Nephron (organoid): ENCODE measurements at regions not wholly inside any gene's neighbourhood (a gene's known extent, or its start where the extent isn't known, plus 50 kb on each side); places are given as distances from the start of the nearest gene placed in this dataset.

Experiments
- H3K27ac Mint-ChIP-seq, 3 experiments: 2 replicates each; pipeline ENCODE4 v1.8.0; 2020; ENCODE audit warnings: mixed read lengths in 3 of 3, mild to moderate bottlenecking in 2 of 3, moderate library complexity in 1 of 3
- H3K27me3 Mint-ChIP-seq: 2 replicates; pipeline ENCODE4 v1.8.0; 2021; ENCODE audit warnings: low read depth, mild to moderate bottlenecking, moderate library complexity, mixed read lengths
- H3K36me3 Mint-ChIP-seq: 2 replicates; pipeline ENCODE4 v1.8.0; 2020; ENCODE audit warnings: low read depth, mixed read lengths
- H3K4me1 Mint-ChIP-seq: 2 replicates; pipeline ENCODE4 v1.8.0; 2020; ENCODE audit warnings: mixed read lengths
- H3K4me3 Mint-ChIP-seq, 3 experiments: 2 replicates each; pipeline ENCODE4 v1.8.0; 2020; ENCODE audit warnings: mild to moderate bottlenecking in 3 of 3, mixed read lengths in 3 of 3, moderate library complexity in 2 of 3
- H3K9me3 Mint-ChIP-seq: 2 replicates; pipeline ENCODE4 v1.8.0; 2020; ENCODE audit warnings: mixed read lengths
- TF ChIP-seq, protein P1 (sequence below), 3 experiments: fragments of 200-600 bp; sonication (generic); IDR thresholded peaks; one replicate each; pipeline ENCODE4 v1.5.0; 2021; ENCODE audit warnings: antibody characterized with exemption in 3 of 3; ENCODE audit not compliant: unreplicated experiment in 3 of 3

DNA sequence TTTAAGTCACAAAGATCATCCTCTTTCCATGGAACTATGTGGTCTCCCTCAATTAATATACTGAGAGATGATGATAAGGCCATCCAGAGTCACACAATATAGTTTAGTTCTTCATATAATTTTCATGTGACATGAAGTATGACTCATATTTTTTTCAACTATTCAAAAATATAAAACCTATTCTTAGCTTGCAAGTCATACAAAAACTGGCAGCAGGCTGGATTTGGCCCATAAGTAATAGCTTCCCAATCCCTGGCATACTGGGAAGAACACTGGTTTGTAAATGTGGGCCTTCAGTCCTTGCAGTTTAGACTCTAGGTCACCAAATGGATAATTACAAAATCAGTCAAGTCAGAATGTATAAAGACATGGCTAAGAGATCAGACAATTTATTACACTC lies 356.6 kb downstream of the PPP1R3A start:
- Mint-ChIP-seq H3K36me3 (no peaks in the 10 kb centered on the region), H3K27me3 (no peaks in the 10 kb centered on the region), H3K27ac (no peak overlapping the region), H3K4me1 (no peaks in the 10 kb centered on the region), H3K9me3 (no peaks in the 10 kb centered on the region), H3K4me3 (no peak overlapping the region)
- TF ChIP-seq, protein P1, sequence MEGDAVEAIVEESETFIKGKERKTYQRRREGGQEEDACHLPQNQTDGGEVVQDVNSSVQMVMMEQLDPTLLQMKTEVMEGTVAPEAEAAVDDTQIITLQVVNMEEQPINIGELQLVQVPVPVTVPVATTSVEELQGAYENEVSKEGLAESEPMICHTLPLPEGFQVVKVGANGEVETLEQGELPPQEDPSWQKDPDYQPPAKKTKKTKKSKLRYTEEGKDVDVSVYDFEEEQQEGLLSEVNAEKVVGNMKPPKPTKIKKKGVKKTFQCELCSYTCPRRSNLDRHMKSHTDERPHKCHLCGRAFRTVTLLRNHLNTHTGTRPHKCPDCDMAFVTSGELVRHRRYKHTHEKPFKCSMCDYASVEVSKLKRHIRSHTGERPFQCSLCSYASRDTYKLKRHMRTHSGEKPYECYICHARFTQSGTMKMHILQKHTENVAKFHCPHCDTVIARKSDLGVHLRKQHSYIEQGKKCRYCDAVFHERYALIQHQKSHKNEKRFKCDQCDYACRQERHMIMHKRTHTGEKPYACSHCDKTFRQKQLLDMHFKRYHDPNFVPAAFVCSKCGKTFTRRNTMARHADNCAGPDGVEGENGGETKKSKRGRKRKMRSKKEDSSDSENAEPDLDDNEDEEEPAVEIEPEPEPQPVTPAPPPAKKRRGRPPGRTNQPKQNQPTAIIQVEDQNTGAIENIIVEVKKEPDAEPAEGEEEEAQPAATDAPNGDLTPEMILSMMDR (IDR thresholded peaks at IDR 0.05; ENCODE audit: unreplicated experiment in 3 of 3), result no peak

DNA sequence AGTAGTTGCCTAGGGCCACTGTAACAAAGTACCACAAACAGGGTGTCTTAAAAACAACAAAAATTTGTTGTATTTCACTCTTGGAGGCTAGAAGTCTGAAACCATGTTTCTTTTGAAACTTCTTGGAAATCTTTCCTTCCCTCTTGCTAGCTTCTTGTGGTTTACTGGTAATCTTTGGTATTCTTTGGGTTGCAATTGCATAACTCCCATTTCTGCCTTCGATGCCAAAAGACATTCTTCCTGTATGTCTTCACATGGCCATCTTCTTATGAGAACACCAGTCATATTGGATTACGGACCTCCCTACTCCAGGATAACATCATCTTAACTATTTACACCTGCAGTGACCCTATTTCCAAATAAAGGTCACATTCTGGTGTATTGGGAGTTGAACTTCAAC lies 357.4 kb downstream of the PPP1R3A start:
- Mint-ChIP-seq H3K27me3 (no peaks in the 10 kb centered on the region), H3K4me1 (no peaks in the 10 kb centered on the region), H3K4me3 (no peak overlapping the region), H3K9me3 (no peaks in the 10 kb centered on the region), H3K36me3 (no peaks in the 10 kb centered on the region), H3K27ac (no peak overlapping the region)
- TF ChIP-seq, protein P1 (IDR thresholded peaks at IDR 0.05; ENCODE audit: unreplicated experiment in 3 of 3), result no peak

DNA sequence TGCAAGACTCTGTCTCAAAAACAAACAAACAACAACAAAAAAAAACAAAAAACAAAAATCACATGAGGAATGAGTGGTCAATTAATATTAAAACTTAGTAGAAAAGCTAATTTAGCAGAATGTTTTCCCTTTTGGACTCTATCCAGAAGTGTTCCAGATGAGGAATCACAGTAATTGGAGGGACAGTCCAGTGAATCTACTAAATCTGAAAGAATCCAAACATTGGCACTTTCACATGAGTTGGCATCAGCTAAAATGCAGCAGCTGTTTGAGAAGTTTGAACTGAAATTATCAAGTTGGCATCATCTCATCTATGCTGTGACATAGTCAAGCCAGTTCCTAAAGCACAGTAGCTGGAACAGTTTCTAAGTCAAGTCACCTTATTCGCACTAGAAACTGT lies 367.8 kb downstream of the PPP1R3A start:
- no peaks in the 10 kb centered on the region for H3K27me3 Mint-ChIP-seq
- no peaks in the 10 kb centered on the region for H3K4me1 Mint-ChIP-seq
- H3K4me3 Mint-ChIP-seq, result no peak overlapping the region
- TF ChIP-seq, protein P1 (IDR thresholded peaks at IDR 0.05; ENCODE audit: unreplicated experiment in 3 of 3), result no peak
- no peaks in the 10 kb centered on the region for H3K36me3 Mint-ChIP-seq
- peak overlapping the region in 2 of 3 experiments; percentile 80 to 87 for H3K27ac Mint-ChIP-seq
- peaks cover 2% of the 10 kb centered on the region for H3K9me3 Mint-ChIP-seq

DNA sequence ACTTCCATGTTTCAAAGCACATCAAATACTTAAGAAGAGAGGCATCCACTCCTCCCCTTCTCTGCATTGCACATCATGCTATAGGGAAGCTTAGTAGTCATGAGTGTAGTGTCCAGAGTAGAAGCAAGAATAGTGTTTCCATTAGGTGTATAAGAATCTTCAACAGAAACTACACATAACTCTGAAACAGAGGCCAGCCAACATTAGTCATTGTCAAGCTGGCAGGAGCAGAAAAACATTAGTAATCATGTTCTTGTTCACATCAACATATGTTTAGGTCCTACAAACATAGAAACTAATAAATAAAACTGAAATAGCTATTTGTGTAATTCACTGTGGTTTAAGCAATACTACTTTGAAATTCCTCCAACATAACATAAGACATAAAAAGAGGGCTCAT lies 370.2 kb downstream of the PPP1R3A start:
- Mint-ChIP-seq H3K4me1 (no peaks in the 10 kb centered on the region), H3K36me3 (no peaks in the 10 kb centered on the region)
- TF ChIP-seq, protein P1 (IDR thresholded peaks at IDR 0.05; ENCODE audit: unreplicated experiment in 3 of 3), result no peak

DNA sequence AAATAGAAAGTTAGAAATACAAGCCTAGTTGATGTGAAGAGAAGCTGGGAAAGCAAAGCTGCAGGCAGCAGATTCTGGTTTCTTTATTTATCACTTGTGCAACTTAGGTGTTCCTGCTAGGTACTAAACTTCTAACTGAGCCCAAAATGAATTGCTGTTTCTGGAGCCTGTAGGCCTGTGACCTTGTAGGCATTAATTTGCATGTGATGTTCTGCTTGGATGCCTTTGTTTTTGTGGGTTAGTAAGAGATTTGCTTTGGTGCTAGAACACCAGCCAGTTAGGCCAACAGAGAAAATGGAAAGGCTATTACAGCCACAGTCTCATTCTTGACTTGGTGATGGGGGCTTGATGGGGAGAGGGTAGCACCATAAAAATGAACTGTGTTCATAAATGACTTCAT lies 370.7 kb downstream of the PPP1R3A start:
- H3K4me3 Mint-ChIP-seq, result no peak overlapping the region
- no peaks in the 10 kb centered on the region for H3K9me3 Mint-ChIP-seq
- no peaks in the 10 kb centered on the region for H3K36me3 Mint-ChIP-seq
- TF ChIP-seq, protein P1 (IDR thresholded peaks at IDR 0.05; ENCODE audit: unreplicated experiment in 3 of 3), result no peak
- H3K4me1 Mint-ChIP-seq, result no peaks in the 10 kb centered on the region
- peak overlapping the region; percentile 4 to 66 (median 49) for H3K27ac Mint-ChIP-seq
- H3K27me3 Mint-ChIP-seq, result no peaks in the 10 kb centered on the region

More for the DNA sequence above, 370.2 kb downstream of the PPP1R3A start:
- peak overlapping the region in 2 of 3 experiments; percentile 4 to 66 for H3K27ac Mint-ChIP-seq
- H3K9me3 Mint-ChIP-seq, result peaks cover 2% of the 10 kb centered on the region
- no peaks in the 10 kb centered on the region for H3K27me3 Mint-ChIP-seq
- H3K4me3 Mint-ChIP-seq, result no peak overlapping the region

DNA sequence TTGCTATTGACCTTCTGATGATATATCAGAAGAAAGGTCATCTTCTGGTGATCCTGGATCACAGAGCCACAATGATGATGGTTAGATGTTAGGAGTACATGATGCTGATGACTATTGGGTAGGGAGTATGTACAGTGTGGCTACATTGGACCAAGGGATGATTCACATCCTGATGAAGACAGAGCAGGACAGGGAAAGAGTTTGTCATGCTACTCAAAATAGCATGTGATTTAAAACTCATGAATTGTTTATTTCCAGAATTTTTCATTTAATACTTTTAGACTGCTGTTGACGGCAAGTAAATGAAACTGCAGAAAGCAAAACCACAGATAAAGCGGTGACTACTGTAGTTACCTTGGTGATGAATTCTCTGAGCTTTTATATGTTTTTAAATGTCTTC lies 397.3 kb downstream of the PPP1R3A start:
- H3K27ac Mint-ChIP-seq, result no peak overlapping the region
- H3K9me3 Mint-ChIP-seq, result peaks cover 15% of the 10 kb centered on the region
- no peaks in the 10 kb centered on the region for H3K4me1 Mint-ChIP-seq
- no peak overlapping the region for H3K4me3 Mint-ChIP-seq
- H3K36me3 Mint-ChIP-seq, result no peaks in the 10 kb centered on the region
- no peaks in the 10 kb centered on the region for H3K27me3 Mint-ChIP-seq
- TF ChIP-seq, protein P1 (IDR thresholded peaks at IDR 0.05; ENCODE audit: unreplicated experiment in 3 of 3), result no peak
